Activated effector memory CD4-positive, alpha-beta T cell treated with anti-CD3 and anti-CD28 coated beads, Interleukin-2, amount 50 U/mL, for 16 hours (primary cell): ENCODE measurements at regions not wholly inside any gene's neighbourhood (a gene's known extent, or its start where the extent isn't known, plus 50 kb on each side); places are given as distances from the start of the nearest gene placed in this dataset.

Experiments used
- DNase-seq: peaks from one replicate; pipeline ENCODE4 v3.0.0-alpha.2; 2020

- DNase-seq: no peak
These were observed 113.9 kb upstream of the ADAMTSL1 start for GRCh38 chr9:18360005-18360404.

GRCh38 chr9:18361646-18362045 is 112.3 kb upstream of the ADAMTSL1 start:
- DNase-seq: no peak

- no peak for DNase-seq
These were observed 111.8 kb upstream of the ADAMTSL1 start for GRCh38 chr9:18362166-18362565.

DNA sequence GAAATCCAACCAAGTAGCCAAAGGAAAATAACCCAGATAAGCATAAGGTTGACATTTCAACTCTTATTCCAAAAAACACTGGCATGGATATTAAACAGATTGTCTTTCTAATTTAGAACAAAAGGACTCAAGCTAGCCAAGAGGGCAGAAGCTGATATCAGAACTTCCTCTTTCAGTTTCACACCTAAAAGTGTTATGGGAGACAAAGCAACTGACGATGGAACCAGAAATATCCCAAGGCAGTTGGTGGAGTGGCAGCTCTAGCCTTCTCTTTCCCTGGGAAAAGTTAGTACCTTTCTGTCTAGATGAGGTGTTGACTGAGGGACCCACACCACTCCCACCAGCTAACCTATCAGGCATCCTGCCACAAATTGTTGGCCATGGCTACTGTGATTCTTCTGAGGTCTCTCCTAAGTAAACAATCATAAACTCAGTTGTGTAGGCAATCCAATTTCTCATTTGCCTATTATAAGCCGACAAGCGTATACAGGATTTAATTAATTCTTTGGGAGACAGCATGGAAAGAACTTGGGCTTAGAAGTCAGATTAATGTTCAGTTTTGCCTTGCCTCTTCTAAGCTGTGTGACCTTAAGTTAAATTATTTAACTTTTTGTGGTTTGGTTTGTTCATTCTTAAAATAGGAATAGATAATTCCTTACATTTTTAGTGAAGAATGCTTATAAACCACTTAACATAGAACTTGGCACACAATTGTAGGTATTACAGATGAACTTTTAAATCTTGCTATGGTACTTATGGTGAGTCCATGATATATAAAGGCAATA is 110.9 kb upstream of the ADAMTSL1 start:
- DNase-seq: no peak

- no peak for DNase-seq
These were observed 108.3 kb upstream of the ADAMTSL1 start for GRCh38 chr9:18365651-18366050.

- DNase-seq: no peak
These were observed 107.8 kb upstream of the ADAMTSL1 start for GRCh38 chr9:18366184-18366583.

GRCh38 chr9:18368206-18368605 is 105.7 kb upstream of the ADAMTSL1 start:
- DNase-seq: no peak

- DNase-seq: no peak
These were observed 102.8 kb upstream of the ADAMTSL1 start for GRCh38 chr9:18371141-18371540.

- no peak for DNase-seq
These were observed 102.3 kb upstream of the ADAMTSL1 start for GRCh38 chr9:18371621-18372020.

DNA sequence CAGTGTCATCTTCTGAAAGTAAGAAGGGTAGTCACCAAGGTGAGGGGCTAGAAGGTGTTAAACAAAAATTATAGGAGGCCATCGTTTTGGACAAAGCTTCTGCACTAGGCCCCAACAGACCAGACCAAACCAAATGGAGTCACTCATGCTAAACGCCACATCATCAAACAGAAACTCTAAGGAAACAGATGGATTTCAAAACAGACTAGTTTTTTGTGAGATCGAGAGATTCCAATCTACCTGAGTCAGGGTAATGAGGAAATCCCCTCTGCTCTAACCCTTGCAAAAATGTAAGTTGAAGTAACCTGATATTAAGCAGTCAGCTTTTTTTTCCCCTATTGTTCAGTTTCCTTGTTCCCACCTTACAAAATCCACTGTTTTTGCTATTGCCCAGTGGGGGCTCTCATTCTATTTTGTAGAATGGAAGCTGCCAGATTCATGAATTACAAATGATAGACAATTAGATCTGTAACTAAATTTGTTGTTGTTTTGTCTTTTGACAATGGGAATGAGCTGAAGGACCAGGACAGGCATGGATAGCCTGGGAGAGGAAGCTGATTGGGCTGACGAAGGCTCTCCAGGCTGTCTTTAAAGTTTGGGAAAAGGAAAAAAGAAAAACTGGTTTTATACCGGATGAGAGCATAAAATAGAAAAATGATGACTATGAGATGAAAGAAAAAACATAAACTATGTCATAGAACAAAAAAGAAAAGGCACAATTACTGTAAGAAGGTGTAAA is 94.7 kb upstream of the ADAMTSL1 start:
- DNase-seq: no peak

- no peak for DNase-seq
These were observed 91.7 kb upstream of the ADAMTSL1 start for GRCh38 chr9:18382243-18382642.

DNA sequence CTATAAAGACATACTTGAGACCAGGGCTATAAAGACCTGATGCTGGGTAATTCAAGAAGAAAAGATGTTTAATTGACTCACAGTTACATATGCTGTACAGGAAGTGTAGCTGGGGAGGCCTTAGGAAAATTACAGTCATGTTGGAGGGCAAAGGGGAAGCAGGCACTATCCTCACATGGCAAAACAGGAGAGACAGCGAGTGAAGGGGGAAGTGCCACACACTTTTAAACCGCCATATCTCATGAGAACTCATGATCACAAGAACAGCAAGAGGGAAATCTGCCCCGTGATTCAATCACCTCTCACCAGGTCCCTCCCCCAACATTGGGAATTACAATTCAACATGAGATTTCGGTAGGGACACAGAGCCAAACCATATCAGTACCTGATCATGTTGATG is 89.9 kb upstream of the ADAMTSL1 start:
- DNase-seq: no peak

GRCh38 chr9:18385696-18386490 is 88.1 kb upstream of the ADAMTSL1 start:
- no peak for DNase-seq

GRCh38 chr9:18390393-18390792 is 83.6 kb upstream of the ADAMTSL1 start:
- no peak for DNase-seq

DNA sequence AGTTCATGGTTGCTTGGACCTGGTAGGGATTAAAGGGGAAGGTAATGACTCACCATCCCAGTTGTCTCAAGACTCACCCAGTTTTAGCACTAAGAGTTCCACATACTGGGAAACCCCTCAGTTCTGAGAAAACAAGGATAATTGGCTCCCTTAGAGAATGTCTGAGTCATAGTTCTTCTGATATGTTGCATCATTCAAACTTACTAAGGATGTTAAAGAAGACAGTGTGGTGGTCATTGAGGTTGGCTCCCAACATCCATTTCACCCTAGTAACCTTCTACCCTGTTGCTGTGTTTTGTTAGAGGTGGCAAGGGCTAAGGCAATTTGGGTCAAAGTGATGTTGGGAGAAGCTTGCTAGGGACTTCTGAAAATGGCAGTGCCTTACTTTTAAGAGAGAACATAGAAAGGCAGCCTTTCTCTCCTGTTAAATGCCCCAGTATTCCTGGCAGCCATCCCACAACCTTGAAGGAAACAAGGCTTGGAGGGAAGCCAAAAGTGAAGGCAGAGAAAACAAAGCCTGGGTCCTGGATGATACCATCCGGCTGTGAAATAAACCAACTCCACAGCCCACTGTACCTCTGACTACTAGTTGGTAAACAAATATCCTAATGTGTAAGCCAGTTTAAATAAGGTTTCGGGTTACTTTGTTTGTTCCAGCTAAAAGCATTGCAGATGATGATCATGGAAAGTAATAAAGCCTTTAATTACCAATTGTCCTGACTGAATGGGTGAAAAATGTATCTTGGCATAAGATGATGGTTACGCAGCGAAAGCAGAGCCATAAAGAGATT is 80.4 kb upstream of the ADAMTSL1 start:
- no peak for DNase-seq

- DNase-seq: no peak
These were observed 79.1 kb upstream of the ADAMTSL1 start for GRCh38 chr9:18394847-18395351.

GRCh38 chr9:18396102-18396728 is 77.7 kb upstream of the ADAMTSL1 start:
- no peak for DNase-seq

GRCh38 chr9:18397076-18397475 is 76.9 kb upstream of the ADAMTSL1 start:
- DNase-seq: no peak

DNA sequence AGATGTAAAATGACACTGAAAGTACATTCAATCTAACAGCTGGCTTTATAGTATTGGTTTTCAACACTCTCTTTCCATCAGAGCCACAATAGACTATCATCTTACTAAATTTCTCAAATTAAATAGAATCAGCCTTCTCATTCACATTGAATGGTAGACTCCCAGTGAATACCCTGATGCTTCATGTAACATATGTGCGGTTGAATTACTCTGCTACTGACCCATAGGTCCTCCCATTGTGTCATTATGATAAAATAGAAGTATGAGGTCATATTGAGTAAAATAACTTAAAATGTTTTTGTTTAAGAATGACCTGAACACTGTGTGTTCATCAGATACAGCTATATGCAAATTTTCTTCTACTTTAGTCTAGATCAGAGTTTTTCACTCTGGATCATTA is 75.9 kb upstream of the ADAMTSL1 start:
- no peak for DNase-seq

DNA sequence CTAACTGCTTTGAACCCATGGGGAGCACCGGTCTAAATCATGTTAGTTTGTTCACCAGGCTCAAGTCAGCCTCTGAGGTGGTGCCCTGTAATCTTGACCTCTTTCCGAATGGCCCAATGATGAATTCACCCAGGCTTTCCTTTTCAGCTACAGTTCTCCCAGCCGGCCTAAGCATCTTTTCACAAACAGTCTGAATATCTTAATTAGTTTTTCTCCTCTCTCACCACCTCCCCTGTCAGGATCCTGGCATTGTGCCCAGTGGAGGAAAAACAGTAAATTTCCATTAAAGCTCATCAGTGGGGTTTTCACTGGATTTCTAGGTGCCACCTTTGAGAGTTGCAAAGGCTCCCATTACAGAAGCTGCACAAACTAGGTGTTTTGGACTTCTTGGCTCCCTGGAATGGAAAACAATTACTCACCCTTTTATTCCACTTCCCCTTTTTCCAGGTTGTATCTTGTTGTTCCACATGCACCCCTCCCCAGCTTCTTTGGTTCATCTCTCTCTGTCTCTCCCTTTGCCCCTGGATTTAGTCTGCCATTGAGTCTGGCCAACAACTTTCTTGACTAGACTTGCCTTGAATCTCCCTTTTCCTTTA is 69.4 kb upstream of the ADAMTSL1 start:
- DNase-seq: no peak

- DNase-seq: no peak
These were observed 68.7 kb upstream of the ADAMTSL1 start for GRCh38 chr9:18405240-18405639.

GRCh38 chr9:18410983-18411382 is 63.0 kb upstream of the ADAMTSL1 start:
- no peak for DNase-seq
